Caco-2 (cell line): ENCODE measurements at regions not wholly inside any gene's neighbourhood (a gene's known extent, or its start where the extent isn't known, plus 50 kb on each side); places are given as distances from the start of the nearest gene placed in this dataset.

Experiments
- BruUV-seq: library from RNA; stranded (reverse); fragments of 400-500 nt; replicated peaks from 2 replicates; lab custom pipeline; 2021; lab: Mats Ljungman, UMichigan
- CTCF ChIA-PET: fragments of 300-600 bp; sonication (Branson Sonifier 250); formaldehyde crosslinking; loops from one replicate; lab custom pipeline; 2022; ENCODE audit warnings: antibody characterized with exemption; lab: Charles Lee
- POLR2A ChIA-PET: fragments of 300-600 bp; sonication (Branson Sonifier 250); formaldehyde crosslinking; loops from one replicate; lab custom pipeline; 2022; ENCODE audit warnings: antibody characterized with exemption; lab: Charles Lee
- DNase-seq, 2 experiments: peaks; one replicate each; pipeline versions ENCODE4 v3.0.0 to v3.0.0-alpha.2; 2020 to 2022
- H3K27me3 ChIP-seq: replicated peaks from 2 replicates; pipeline ENCODE4 v1.6.0; 2011; ENCODE audit warnings: low read length; ENCODE audit not compliant: control insufficient read depth, insufficient read depth
- H3K36me3 ChIP-seq: 2 replicates; pipeline ENCODE4 v1.5.1; 2011; ENCODE audit warnings: low read length; ENCODE audit not compliant: control insufficient read depth, insufficient read depth
- H3K4me1 ChIP-seq: fragments of 250-450 bp; sonication (Bioruptor Pico); 2 replicates; pipeline ENCODE4 v1.5.1; 2020; ENCODE audit warnings: mild to moderate bottlenecking
- H3K4me3 ChIP-seq: 2 replicates; pipeline ENCODE4 v1.5.1; 2011; ENCODE audit warnings: low read depth, mild to moderate bottlenecking, control low read depth, low read length
- H3K9me3 ChIP-seq: fragments of 250-450 bp; sonication (Bioruptor Pico); 2 replicates; pipeline ENCODE4 v1.5.1; 2020; ENCODE audit warnings: mild to moderate bottlenecking, moderate library complexity
- H3K27ac Mint-ChIP-seq: one replicate; pipeline ENCODE4 v1.8.0; 2022; ENCODE audit warnings: mixed read lengths; ENCODE audit not compliant: unreplicated experiment
- H3K27me3 Mint-ChIP-seq: one replicate; pipeline ENCODE4 v1.8.0; 2022; ENCODE audit warnings: mixed read lengths; ENCODE audit not compliant: insufficient read depth, unreplicated experiment
- H3K36me3 Mint-ChIP-seq: one replicate; pipeline ENCODE4 v1.8.0; 2022; ENCODE audit warnings: mild to moderate bottlenecking, mixed read lengths; ENCODE audit not compliant: insufficient read depth, unreplicated experiment
- H3K4me1 Mint-ChIP-seq: one replicate; pipeline ENCODE4 v1.8.0; 2022; ENCODE audit warnings: low read depth, mixed read lengths; ENCODE audit not compliant: unreplicated experiment
- H3K4me3 Mint-ChIP-seq: one replicate; pipeline ENCODE4 v1.8.0; 2022; ENCODE audit warnings: mild to moderate bottlenecking, moderate library complexity, mixed read lengths; ENCODE audit not compliant: unreplicated experiment
- H3K9me3 Mint-ChIP-seq: one replicate; pipeline ENCODE4 v1.8.0; 2022; ENCODE audit warnings: mixed read lengths; ENCODE audit not compliant: unreplicated experiment
- CTCF ChIP-seq, 2 experiments: fragments of 200-600 bp in 1 of 2; IDR thresholded peaks; 1 replicate in 1 of 2; 2 replicates in 1 of 2; pipeline versions ENCODE4 v1.5.1 to v1.8.0; 2011 to 2022; ENCODE audit warnings: antibody characterized with exemption in 1 of 2, control low read depth in 1 of 2, inconsistent platforms in 1 of 2, low read depth in 1 of 2, low read length in 1 of 2, mild to moderate bottlenecking in 1 of 2, moderate library complexity in 1 of 2; ENCODE audit not compliant: insufficient read depth in 1 of 2, severe bottlenecking in 1 of 2, unreplicated experiment in 1 of 2
- intact Hi-C: fragments of 100-400 bp; cut with micrococcal nuclease; formaldehyde crosslinking; loops from one replicate; pipeline ENCODE4 v1.10.0; 2022; ENCODE audit not compliant: unreplicated experiment

GRCh38 chr19:28586474-28586873 lies 626.5 kb downstream of the UQCRFS1 start:
- DNase-seq = no peak
- CTCF ChIA-PET = no interaction called here
- Histone ChIP-seq H3K27me3 (no peaks in the 10 kb centered on the region), H3K4me3 (no peak overlapping the region), H3K36me3 (no peaks in the 10 kb centered on the region), H3K9me3 (no peaks in the 10 kb centered on the region), H3K4me1 (no peaks in the 10 kb centered on the region)
- Mint-ChIP-seq H3K27ac (no peak overlapping the region), H3K9me3 (no peaks in the 10 kb centered on the region), H3K36me3 (no peaks in the 10 kb centered on the region), H3K4me1 (no peaks in the 10 kb centered on the region), H3K27me3 (peaks cover 6% of the 10 kb centered on the region), H3K4me3 (no peak overlapping the region)
- no TSS peak for BruUV-seq
- TF ChIP-seq CTCF (IDR thresholded peaks at IDR 0.05; ENCODE audit: insufficient read depth in 1 of 2, low read depth in 1 of 2, low read length in 1 of 2, severe bottlenecking in 1 of 2, unreplicated experiment in 1 of 2) = no peak
- intact Hi-C loops = no loop called here
- POLR2A ChIA-PET = no interaction called here

GRCh38 chr19:28585796-28586195 lies 627.2 kb downstream of the UQCRFS1 start:
- Mint-ChIP-seq H3K36me3 (no peaks in the 10 kb centered on the region), H3K4me3 (no peak overlapping the region), H3K4me1 (no peaks in the 10 kb centered on the region), H3K27ac (no peak overlapping the region), H3K27me3 (peaks cover 6% of the 10 kb centered on the region), H3K9me3 (peaks cover 3% of the 10 kb centered on the region)
- ChIA-PET CTCF (no interaction called here), POLR2A (no interaction called here)
- no peaks in the 10 kb centered on the region for H3K27me3 ChIP-seq
- H3K9me3 ChIP-seq = no peaks in the 10 kb centered on the region
- BruUV-seq = no TSS peak
- no peaks in the 10 kb centered on the region for H3K4me1 ChIP-seq
- no peak for DNase-seq
- intact Hi-C loops = no loop called here
- no peak for TF ChIP-seq CTCF (IDR thresholded peaks at IDR 0.05; ENCODE audit: insufficient read depth in 1 of 2, low read depth in 1 of 2, low read length in 1 of 2, severe bottlenecking in 1 of 2, unreplicated experiment in 1 of 2)
- no peak overlapping the region for H3K4me3 ChIP-seq
- no peaks in the 10 kb centered on the region for H3K36me3 ChIP-seq

GRCh38 chr19:28583713-28584112 lies 629.2 kb downstream of the UQCRFS1 start:
- Histone ChIP-seq H3K9me3 (no peaks in the 10 kb centered on the region), H3K4me1 (no peaks in the 10 kb centered on the region), H3K27me3 (no peaks in the 10 kb centered on the region), H3K4me3 (no peak overlapping the region), H3K36me3 (no peaks in the 10 kb centered on the region)
- H3K27me3 Mint-ChIP-seq = peaks cover 5% of the 10 kb centered on the region
- no peak for DNase-seq
- ChIA-PET POLR2A (no interaction called here), CTCF (no interaction called here)
- no peaks in the 10 kb centered on the region for H3K36me3 Mint-ChIP-seq
- no peak overlapping the region for H3K27ac Mint-ChIP-seq
- no peak for TF ChIP-seq CTCF (IDR thresholded peaks at IDR 0.05; ENCODE audit: insufficient read depth in 1 of 2, low read depth in 1 of 2, low read length in 1 of 2, severe bottlenecking in 1 of 2, unreplicated experiment in 1 of 2)
- peaks cover 9% of the 10 kb centered on the region for H3K9me3 Mint-ChIP-seq
- intact Hi-C loops = no loop called here
- H3K4me3 Mint-ChIP-seq = no peak overlapping the region
- H3K4me1 Mint-ChIP-seq = no peaks in the 10 kb centered on the region
- BruUV-seq = no TSS peak
